K562 (cell line): ENCODE measurements at regions not wholly inside any gene's neighbourhood (a gene's known extent, or its start where the extent isn't known, plus 50 kb on each side); places are given as distances from the start of the nearest gene placed in this dataset.

Experiments
- ATAC-seq: fragments of 200-7000 bp; cut with Tn5 transposase; 3 replicates; pipeline ENCODE4 v1.9.1; 2020; ENCODE audit warnings: moderate library complexity
- BruUV-seq: library from RNA; stranded (reverse); fragments of 400-500 nt; replicated peaks from 2 replicates; lab custom pipeline; 2021; lab: Mats Ljungman, UMichigan
- CTCF ChIA-PET: fragments of 300-600 bp; formaldehyde crosslinking; extraction: SDS; loops from one replicate; lab custom pipeline; 2021; ENCODE audit warnings: low intra/inter-chr PET ratio; lab: Yijun Ruan, JAX
- POLR2A ChIA-PET: fragments of 300-600, 350-650 bp; sonication (Branson Sonifier 250); formaldehyde crosslinking; extraction: SDS; loops from one replicate; lab custom pipeline; 2021; ENCODE audit warnings: antibody characterized with exemption, inconsistent platforms; lab: Yijun Ruan, JAX
- DNase-seq, 4 experiments: peaks; one replicate each; pipeline versions ENCODE4 v3.0.0 to v3.0.0-alpha.2; 2011 to 2018; ENCODE audit warnings: low spot score in 3 of 4, mixed read lengths in 3 of 4; ENCODE audit errors: extremely low read depth in 1 of 4
- FAIRE-seq: peaks from 2 replicates; lab custom pipeline; 2011; peaks lifted over from hg19 to GRCh38; lab: Jason Lieb, UNC
- H2AFZ ChIP-seq: 2 replicates; pipeline ENCODE4 v1.6.0; 2011; ENCODE audit warnings: low read depth, low read length, control low read depth, inconsistent platforms
- H3K27ac ChIP-seq: fragments of 200-600 bp; 3 replicates; pipeline ENCODE4 v1.8.0; 2011; ENCODE audit warnings: low read depth, mild to moderate bottlenecking, control low read depth, inconsistent platforms, low read length, moderate library complexity, mixed read lengths; ENCODE audit errors: extremely low read depth
- H3K27me3 ChIP-seq, 2 experiments: fragments of 300-600 bp in 1 of 2; 2 replicates in 1 of 2; 3 replicates in 1 of 2; pipeline versions ENCODE4 v1.6.0 to v1.8.0; 2011; ENCODE audit warnings: inconsistent platforms in 2 of 2, low read length in 2 of 2, mild to moderate bottlenecking in 1 of 2, mixed read lengths in 1 of 2, moderate library complexity in 1 of 2; ENCODE audit not compliant: control insufficient read depth in 2 of 2, insufficient read depth in 2 of 2
- H3K36me3 ChIP-seq: fragments of 300-600 bp; 3 replicates; pipeline ENCODE4 v1.8.0; 2011; ENCODE audit warnings: mild to moderate bottlenecking, low read length, inconsistent platforms; ENCODE audit not compliant: control insufficient read depth, insufficient read depth
- H3K4me1 ChIP-seq, 2 experiments: fragments of 200-600 bp in 1 of 2; replicated peaks in 1 of 2; 2 replicates in 1 of 2; 3 replicates in 1 of 2; pipeline versions ENCODE4 v1.5.1 to v1.8.0; 2011; ENCODE audit warnings: inconsistent platforms in 2 of 2, low read length in 2 of 2, mild to moderate bottlenecking in 1 of 2, mixed read lengths in 1 of 2, moderate library complexity in 1 of 2; ENCODE audit not compliant: control insufficient read depth in 2 of 2, insufficient read depth in 2 of 2
- H3K4me2 ChIP-seq: 2 replicates; pipeline ENCODE4 v1.6.1; 2011; ENCODE audit warnings: low read length, control low read depth, inconsistent platforms, mixed read lengths; ENCODE audit not compliant: insufficient read depth
- H3K4me3 ChIP-seq: fragments of 200-600 bp; sonication (generic), shearing (Covaris generic); 2 replicates; pipeline ENCODE4 v1.5.1; 2016; ENCODE audit warnings: control low read depth, inconsistent platforms
- H3K79me2 ChIP-seq: fragments of 200-600 bp; 3 replicates; pipeline ENCODE4 v1.8.0; 2011; ENCODE audit warnings: low read length, inconsistent platforms; ENCODE audit not compliant: control insufficient read depth, insufficient read depth
- H3K9ac ChIP-seq, 2 experiments: 2 replicates each; pipeline versions ENCODE4 v1.6.0 to v1.6.1; 2011; ENCODE audit warnings: low read depth in 2 of 2, low read length in 2 of 2, control low read depth in 1 of 2, inconsistent platforms in 1 of 2, mild to moderate bottlenecking in 1 of 2, mixed read lengths in 1 of 2; ENCODE audit not compliant: insufficient read depth in 1 of 2
- H3K9me1 ChIP-seq: one replicate; pipeline ENCODE4 v1.6.0; 2011; ENCODE audit warnings: inconsistent platforms, mild to moderate bottlenecking, low read length, moderate library complexity; ENCODE audit not compliant: control insufficient read depth, insufficient read depth
- H3K9me3 ChIP-seq: replicated peaks from 2 replicates; pipeline ENCODE4 v1.5.1; 2011; ENCODE audit warnings: low read depth, low read length, inconsistent platforms; ENCODE audit not compliant: control insufficient read depth, insufficient read depth
- H4K20me1 ChIP-seq: replicated peaks from 2 replicates; pipeline ENCODE4 v1.6.1; 2011; ENCODE audit warnings: low read length, inconsistent platforms, mixed read lengths; ENCODE audit not compliant: control insufficient read depth, insufficient read depth
- ARID1B ChIP-seq: fragments of 450-650 bp; IDR thresholded peaks from 2 replicates; pipeline ENCODE4 v1.6.1; 2016; ENCODE audit warnings: antibody characterized with exemption, mild to moderate bottlenecking, inconsistent platforms
- ATF3 ChIP-seq, 2 experiments: fragments of 450-650 bp in 1 of 2; sonication (generic) in 1 of 2; formaldehyde crosslinking in 1 of 2; IDR thresholded peaks in 1 of 2; conservative IDR thresholded peaks in 1 of 2; 2 replicates each; pipeline versions ENCODE4 v1.6.1 to v1.8.1; 2016 to 2023; ENCODE audit warnings: mild to moderate bottlenecking in 2 of 2, moderate library complexity in 2 of 2, inconsistent platforms in 1 of 2, missing genetic modification reagents in 1 of 2
- CBFA2T3 ChIP-seq: fragments of 450-650 bp; IDR thresholded peaks from 2 replicates; pipeline ENCODE4 v1.6.1; 2017
- CCNT2 ChIP-seq: IDR thresholded peaks from 2 replicates; pipeline ENCODE4 v1.6.1; 2011; ENCODE audit warnings: borderline replicate concordance, low read depth, mild to moderate bottlenecking, moderate library complexity, mixed read lengths, low read length; ENCODE audit not compliant: insufficient read length; ENCODE audit errors: extremely low read depth
- CHCHD3 ChIP-seq: fragments of 250-450 bp; sonication (Bioruptor Pico); IDR thresholded peaks from 2 replicates; pipeline ENCODE4 v2.1.2; 2022; ENCODE audit warnings: mild to moderate bottlenecking
- CREM ChIP-seq: IDR thresholded peaks from 2 replicates; pipeline ENCODE4 v1.6.1; 2014; ENCODE audit warnings: antibody characterized with exemption, low read depth
- CSDE1 ChIP-seq, 2 experiments: fragments of 450-650 bp; IDR thresholded peaks; 2 replicates each; pipeline ENCODE4 v1.6.1; 2016; ENCODE audit warnings: mild to moderate bottlenecking in 1 of 2
- DPF2 ChIP-seq: fragments of 450-650 bp; IDR thresholded peaks from 2 replicates; pipeline ENCODE4 v1.6.1; 2016
- EP300 ChIP-seq: IDR thresholded peaks from 2 replicates; pipeline ENCODE4 v1.6.1; 2012; ENCODE audit warnings: low read length, improper control_type of control experiment
- JUN ChIP-seq, 2 experiments: sonication (generic) in 1 of 2; formaldehyde crosslinking in 1 of 2; IDR thresholded peaks; 2 replicates each; pipeline versions ENCODE4 v1.6.1 to v1.8.0; 2012 to 2022; ENCODE audit warnings: borderline replicate concordance in 2 of 2, mild to moderate bottlenecking in 2 of 2, improper control_type of control experiment in 1 of 2, low read depth in 1 of 2, low read length in 1 of 2, missing genetic modification reagents in 1 of 2
- MAZ ChIP-seq, 2 experiments: fragments of 450-650 bp in 1 of 2; sonication (generic) in 1 of 2; formaldehyde crosslinking; IDR thresholded peaks in 1 of 2; conservative IDR thresholded peaks in 1 of 2; 2 replicates each; pipeline versions ENCODE4 v1.4.0 to v1.5.0; 2020; ENCODE audit warnings: mild to moderate bottlenecking in 1 of 2, missing genetic modification reagents in 1 of 2
- MEIS2 ChIP-seq: fragments of 450-650 bp; IDR thresholded peaks from 2 replicates; pipeline ENCODE4 v1.6.1; 2014; ENCODE audit warnings: mild to moderate bottlenecking; ENCODE audit not compliant: partially characterized antibody
- NCOR1 ChIP-seq: fragments of 450-650 bp; IDR thresholded peaks from 2 replicates; pipeline ENCODE4 v1.6.1; 2016; ENCODE audit warnings: mild to moderate bottlenecking, moderate library complexity
- NFE2 ChIP-seq: IDR thresholded peaks from 2 replicates; pipeline ENCODE4 v1.6.1; 2014; ENCODE audit warnings: antibody characterized with exemption, low read depth
- PHF8 ChIP-seq: fragments of 200-600 bp; sonication (generic); IDR thresholded peaks from 2 replicates; pipeline ENCODE4 v1.6.1; 2012; ENCODE audit warnings: mixed run types, mild to moderate bottlenecking, inconsistent platforms, low read length, moderate library complexity, borderline replicate concordance
- PKNOX1 ChIP-seq: fragments of 450-650 bp; IDR thresholded peaks from 2 replicates; pipeline ENCODE4 v1.6.1; 2016
- SMARCA4 ChIP-seq: fragments of 450-650 bp; IDR thresholded peaks from 2 replicates; pipeline ENCODE4 v1.6.1; 2016
- SMARCE1 ChIP-seq: fragments of 450-650 bp; IDR thresholded peaks from 2 replicates; pipeline ENCODE4 v1.7.1; 2016; ENCODE audit warnings: mild to moderate bottlenecking
- SOX6 ChIP-seq: fragments of 450-650 bp; IDR thresholded peaks from 2 replicates; pipeline ENCODE4 v1.6.1; 2014; ENCODE audit warnings: mild to moderate bottlenecking
- TEAD4 ChIP-seq, 2 experiments: sonication (generic) in 1 of 2; formaldehyde crosslinking in 1 of 2; IDR thresholded peaks; 2 replicates each; pipeline versions ENCODE4 v1.6.1 to v1.8.0; 2012 to 2022; ENCODE audit warnings: borderline replicate concordance in 1 of 2, inconsistent platforms in 1 of 2, low read length in 1 of 2, mild to moderate bottlenecking in 1 of 2, missing genetic modification reagents in 1 of 2
- TRIM24 ChIP-seq, 2 experiments: fragments of 450-650 bp; IDR thresholded peaks; 2 replicates each; pipeline ENCODE4 v1.6.1; 2016
- ZBTB8A ChIP-seq: fragments of 450-650 bp; IDR thresholded peaks from 2 replicates; pipeline ENCODE4 v1.6.1; 2018; ENCODE audit warnings: mild to moderate bottlenecking, moderate library complexity; ENCODE audit not compliant: partially characterized antibody
- WGBS: fragments of 100-300 bp; shearing (Covaris generic); methylation state at CpG from one replicate; pipeline ENCODE4 v1.1.6; 2016; ENCODE audit warnings: low coverage, mixed read lengths; ENCODE audit not compliant: insufficient coverage; ENCODE audit errors: missing lambda C conversion rate; 5-methylcytosine and 5-hydroxymethylcytosine counted together
- in situ Hi-C: fragments of 300-500 bp; cut with MboI; formaldehyde crosslinking; loops from 4 replicates; pipeline ENCODE4 v1.15.0; 2018; ENCODE audit warnings: inconsistent platforms, mixed read lengths
- intact Hi-C: fragments of 100-400 bp; cut with micrococcal nuclease; formaldehyde crosslinking; loops from 2 replicates; pipeline ENCODE4 v1.14.2; 2022

GRCh38 chr7:84675633-84676034 lies 481.0 kb upstream of the SEMA3A start:
- in situ Hi-C loops, result no loop called here
- Histone ChIP-seq H3K4me3 (no peak overlapping the region), H3K9ac (no peak overlapping the region), H3K79me2 (no peaks in the 10 kb centered on the region), H3K27ac (no peak overlapping the region), H4K20me1 (no peaks in the 10 kb centered on the region), H3K36me3 (no peaks in the 10 kb centered on the region; the same call in 2 of the 3 replicates), H3K27me3 (no peaks in the 10 kb centered on the region), H3K9me1 (no peaks in the 10 kb centered on the region), H3K4me2 (no peak overlapping the region), H3K4me1 (peaks cover 0 to 10% of the 10 kb centered on the region in 2 experiments; a peak in 3 of 5 replicates), H3K9me3 (no peaks in the 10 kb centered on the region), H2AFZ (no peak overlapping the region)
- WGBS, result 33% methylated on average over 4 of the region's 4 CpGs
- BruUV-seq, result no TSS peak
- ATAC-seq (peak; percentile 83), DNase-seq (peak in 3 of 4 experiments; percentile 7 to 50 (median 36)), FAIRE-seq (no peak)
- intact Hi-C loops, result loop anchor here (5.0 kb wide), 1 partner anchor 347 kb away; no protein-coding TSS in a partner anchor
- ChIA-PET CTCF (no interaction called here), POLR2A (no interaction called here)
- peak; percentile 55; the same call in 1 of the 2 replicates for TF ChIP-seq SOX6
- TF ChIP-seq ATF3 (IDR thresholded peaks at IDR 0.05), result peak; percentile 83
- TF ChIP-seq ATF3 (CRISPR knock-in tag; conservative IDR thresholded peaks at IDR 0.05), result no peak
- TF ChIP-seq CBFA2T3, result peak; percentile 73
- 0 out of 2 replicates have a peak, but pooled peaks have one; percentile 18 for TF ChIP-seq NFE2
- TF ChIP-seq EP300, result peak; percentile 59
- TF ChIP-seq CREM, result peak; percentile 11; the same call in 1 of the 2 replicates
- TF ChIP-seq SMARCA4, result peak; percentile 72
- TF ChIP-seq MAZ (CRISPR knock-in tag; conservative IDR thresholded peaks at IDR 0.05 in 1 of 2, IDR thresholded peaks at IDR 0.05 in 1 of 2), result no peak
- TF ChIP-seq ARID1B, result peak; percentile 75
- TF ChIP-seq CCNT2, result peak; percentile 51
- peak; percentile 53 for TF ChIP-seq MEIS2
- TF ChIP-seq NCOR1, result 0 out of 2 replicates have a peak, but pooled peaks have one; percentile 31
- TF ChIP-seq CSDE1 (IDR thresholded peaks at IDR 0.05), result no peak
- peak; percentile 64; the same call in 1 of the 2 replicates for TF ChIP-seq JUN (IDR thresholded peaks at IDR 0.05; ENCODE audit: borderline replicate concordance, low read depth, low read length)
- no peak for TF ChIP-seq JUN (CRISPR knock-in tag; IDR thresholded peaks at IDR 0.05; ENCODE audit: borderline replicate concordance)
- TF ChIP-seq TEAD4 (IDR thresholded peaks at IDR 0.05; ENCODE audit: low read length), result peak; percentile 77
- no peak for TF ChIP-seq TEAD4 (CRISPR knock-in tag; IDR thresholded peaks at IDR 0.05; ENCODE audit: borderline replicate concordance)
- no peak for TF ChIP-seq SMARCE1
- peak; percentile 52; the same call in 1 of the 2 replicates for TF ChIP-seq DPF2
- no peak for TF ChIP-seq CHCHD3 (CRISPR knock-in tag)
- TF ChIP-seq ZBTB8A, result no peak
- peak; percentile 50; the same call in 1 of the 2 replicates for TF ChIP-seq PKNOX1
- TF ChIP-seq PHF8, result no peak
- 0 out of 4 replicates have a peak, but pooled peaks have one; percentile 22 to 36 for TF ChIP-seq TRIM24 (IDR thresholded peaks at IDR 0.05)
